NCI-H774 (cell line): ENCODE measurements at regions not wholly inside any gene's neighbourhood (a gene's known extent, or its start where the extent isn't known, plus 50 kb on each side); places are given as distances from the start of the nearest gene placed in this dataset.

Experiments used
- DNase-seq: peaks from one replicate; lab custom pipeline; 2025; lab: John Stamatoyannopoulos, UW

DNA sequence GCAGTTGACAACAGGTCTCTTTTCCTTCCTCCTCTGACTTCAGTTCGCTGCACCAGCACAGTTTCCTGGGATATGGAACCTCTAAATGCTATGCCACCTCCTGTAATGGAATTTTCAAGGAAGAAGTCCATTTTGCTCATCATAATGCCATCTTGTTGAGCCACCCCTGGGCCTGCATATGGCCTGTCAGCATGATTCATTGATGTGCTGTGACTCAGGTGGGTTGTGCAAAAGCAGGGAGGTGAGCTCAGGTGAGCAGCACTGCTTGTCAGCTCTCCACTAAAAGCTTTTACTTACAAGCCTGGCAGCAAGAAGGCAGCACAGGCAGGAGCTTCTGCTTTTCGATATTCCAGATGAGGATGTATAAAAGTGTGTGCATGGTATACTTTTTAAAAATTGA is 247.1 kb upstream of the LMCD1 start:
- DNase-seq: no peak

DNA sequence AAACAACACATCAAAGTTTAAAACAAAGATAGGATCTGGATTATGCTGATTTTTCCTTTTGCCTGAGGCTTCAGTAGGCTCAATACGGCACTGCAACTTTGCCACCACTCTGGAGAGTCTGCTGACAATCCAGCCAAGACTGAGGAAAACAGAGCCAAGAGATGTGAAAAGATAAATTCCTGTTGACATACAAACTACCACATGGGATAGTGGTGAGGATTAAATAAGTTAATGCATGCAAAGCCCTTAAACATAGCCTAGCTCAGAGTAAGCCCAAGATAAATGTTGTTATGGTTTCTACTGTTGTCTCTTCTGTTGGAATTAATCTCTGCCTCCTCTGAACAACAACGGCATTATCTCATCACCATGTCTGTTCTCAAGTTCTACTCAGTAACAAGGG is 245.9 kb upstream of the LMCD1 start:
- no peak for DNase-seq

DNA sequence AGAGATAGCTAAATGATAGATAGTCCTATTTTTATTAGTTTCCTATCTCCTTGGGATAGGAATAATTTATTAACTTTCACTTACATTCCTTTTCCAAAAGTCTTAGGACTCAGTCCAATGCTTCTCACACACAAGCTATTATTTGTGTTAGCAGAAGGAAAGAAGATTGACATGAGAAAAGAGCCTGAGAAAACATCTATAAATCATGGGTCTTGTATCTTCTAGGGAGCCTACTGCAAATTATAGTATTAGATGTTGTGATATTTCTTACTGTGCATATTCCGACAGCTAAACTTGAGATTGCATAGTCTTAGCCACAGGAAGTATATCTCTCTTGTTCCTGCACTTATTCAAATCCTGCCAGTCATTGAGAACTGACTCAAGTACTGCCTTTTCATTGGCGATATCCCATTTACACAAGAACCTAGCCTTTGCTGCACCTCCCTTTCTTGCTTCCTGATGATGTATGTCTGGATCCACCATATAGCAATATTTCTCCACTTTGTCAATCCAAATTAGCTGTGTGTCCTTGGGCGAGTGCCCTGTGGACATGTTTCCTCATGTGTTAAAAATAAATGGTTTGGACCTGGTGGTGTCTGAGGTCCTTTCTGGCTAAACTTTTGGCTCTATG is 245.1 kb upstream of the LMCD1 start:
- no peak for DNase-seq

DNA sequence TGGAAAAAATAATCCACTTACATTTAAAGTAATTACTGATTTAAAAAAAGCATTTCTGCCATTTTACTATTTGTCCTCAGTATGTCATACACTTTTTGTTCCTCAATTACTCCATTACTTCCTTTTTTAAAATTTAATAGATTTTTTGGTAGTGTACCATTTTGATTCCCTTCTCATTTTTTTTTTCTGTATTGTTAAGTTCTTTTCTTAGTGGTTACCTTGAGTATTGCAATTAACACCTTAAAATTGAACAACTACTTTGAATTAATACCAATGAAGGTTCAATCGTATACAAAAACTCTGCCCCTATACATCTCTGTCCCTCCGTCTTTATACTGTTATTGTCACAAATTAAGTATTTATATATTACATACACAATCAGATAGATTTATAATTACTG is 240.6 kb upstream of the LMCD1 start:
- no peak for DNase-seq

DNA sequence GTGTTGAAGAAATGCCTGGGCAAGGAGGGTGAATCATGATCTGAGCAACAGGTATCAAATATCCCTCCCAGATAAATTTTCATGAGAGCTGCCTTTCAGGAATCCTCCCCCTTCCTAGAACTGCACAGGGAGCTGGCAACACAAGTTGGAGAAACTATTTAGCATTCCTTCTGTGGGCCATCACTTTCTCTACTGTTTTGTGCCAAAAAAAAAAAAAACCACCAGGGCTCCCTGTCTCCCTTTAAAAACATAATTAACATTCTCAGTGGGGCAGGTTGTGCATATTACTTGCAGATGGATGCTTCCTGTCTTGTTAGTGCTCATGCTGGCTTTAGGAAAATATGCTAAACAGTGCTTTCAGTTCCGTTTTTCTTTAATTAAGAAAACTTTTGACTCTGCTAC is 234.9 kb upstream of the LMCD1 start:
- DNase-seq: no peak

DNA sequence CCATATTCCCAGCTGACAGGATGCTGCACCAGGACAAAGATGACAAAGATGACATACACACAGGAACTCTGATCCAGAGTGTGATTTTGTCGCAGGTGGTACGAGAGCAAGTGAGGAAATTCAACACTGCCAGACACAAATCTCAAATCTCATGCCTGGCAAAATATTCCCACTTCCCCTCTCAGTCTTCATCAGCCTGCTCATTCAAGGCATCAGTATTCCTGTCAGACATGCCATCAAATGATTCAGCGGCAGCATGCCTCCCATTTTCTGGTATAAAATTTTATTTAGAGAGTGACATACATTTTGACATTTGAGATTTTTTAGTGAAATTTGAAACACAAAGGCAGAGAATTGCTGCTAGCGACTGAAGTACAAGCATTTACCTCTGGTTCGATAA is 228.1 kb upstream of the LMCD1 start:
- no peak for DNase-seq

DNA sequence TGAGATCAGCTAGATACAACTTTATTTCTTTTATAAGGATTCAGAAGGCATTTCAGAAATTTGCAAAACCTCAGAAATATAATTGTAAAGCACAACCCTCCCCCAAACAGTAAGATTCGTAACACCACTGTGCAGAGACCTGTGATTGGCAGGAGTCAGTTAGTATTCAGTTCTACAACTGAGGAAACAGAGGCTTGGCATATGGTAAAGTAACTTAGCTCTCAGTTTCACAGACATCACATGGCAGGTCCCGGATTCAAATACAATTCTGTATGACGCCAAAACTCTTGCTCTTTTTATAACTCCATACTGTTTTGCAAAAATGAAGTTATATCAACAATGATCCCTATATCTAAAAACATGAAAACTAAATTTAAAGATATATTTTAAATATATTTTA is 225.6 kb upstream of the LMCD1 start:
- no peak for DNase-seq

DNA sequence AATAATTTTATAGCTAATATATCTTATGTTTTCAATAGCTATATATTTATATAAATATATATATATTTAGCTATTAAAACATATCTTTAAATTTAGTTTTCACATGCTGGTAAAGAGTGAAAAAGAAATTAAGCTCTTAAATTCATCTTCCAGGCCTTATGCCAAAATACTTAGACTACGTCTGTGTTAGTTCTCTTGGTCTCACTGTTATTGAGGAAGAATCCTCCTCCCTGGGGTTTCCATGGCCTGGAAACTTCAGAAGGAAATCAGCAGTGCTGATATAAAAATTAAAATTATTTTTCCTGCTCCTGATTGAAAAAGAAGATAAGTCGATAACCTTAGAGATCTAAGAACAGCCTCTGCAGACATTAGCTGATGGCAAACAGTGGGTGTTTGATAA is 225.1 kb upstream of the LMCD1 start:
- DNase-seq: no peak

DNA sequence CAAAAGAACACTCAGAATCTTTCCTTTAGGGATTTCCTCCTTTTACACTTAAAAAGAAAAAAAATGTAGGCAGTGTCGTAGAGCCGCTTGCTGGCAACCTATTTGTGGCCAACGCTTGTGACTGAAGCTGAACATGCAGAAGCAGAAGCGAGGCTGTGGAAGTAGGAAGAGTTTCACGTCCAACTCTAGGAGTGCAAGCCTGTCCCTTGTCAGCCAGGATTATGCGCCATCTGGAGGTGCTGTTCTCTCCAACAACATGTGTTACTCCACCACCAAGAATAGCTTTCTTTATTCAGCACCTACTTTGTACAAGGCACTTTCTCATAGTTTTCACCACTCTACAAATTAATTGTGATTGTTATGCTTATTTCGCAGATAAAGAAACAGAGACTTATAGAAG is 223.2 kb upstream of the LMCD1 start:
- DNase-seq: no peak

DNA sequence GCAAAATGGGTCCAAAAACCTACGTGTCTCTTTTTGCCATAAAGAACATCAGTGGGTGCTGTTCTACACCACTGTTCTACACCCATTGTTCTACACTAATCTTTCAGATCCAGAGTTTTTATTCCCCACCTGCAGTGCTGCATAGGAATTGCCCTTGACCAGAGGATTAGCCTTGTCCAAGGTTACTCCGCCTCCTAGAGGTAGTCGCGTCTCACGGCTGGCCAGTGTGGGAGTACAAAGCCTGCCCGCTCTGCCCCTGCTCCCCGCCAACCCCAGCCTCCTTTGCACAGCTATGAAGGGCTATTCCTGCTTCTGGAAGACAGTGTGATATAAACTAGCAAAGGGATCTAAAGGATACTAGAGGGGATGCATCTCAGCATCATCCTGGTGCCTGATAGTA is 222.1 kb upstream of the LMCD1 start:
- no peak for DNase-seq

DNA sequence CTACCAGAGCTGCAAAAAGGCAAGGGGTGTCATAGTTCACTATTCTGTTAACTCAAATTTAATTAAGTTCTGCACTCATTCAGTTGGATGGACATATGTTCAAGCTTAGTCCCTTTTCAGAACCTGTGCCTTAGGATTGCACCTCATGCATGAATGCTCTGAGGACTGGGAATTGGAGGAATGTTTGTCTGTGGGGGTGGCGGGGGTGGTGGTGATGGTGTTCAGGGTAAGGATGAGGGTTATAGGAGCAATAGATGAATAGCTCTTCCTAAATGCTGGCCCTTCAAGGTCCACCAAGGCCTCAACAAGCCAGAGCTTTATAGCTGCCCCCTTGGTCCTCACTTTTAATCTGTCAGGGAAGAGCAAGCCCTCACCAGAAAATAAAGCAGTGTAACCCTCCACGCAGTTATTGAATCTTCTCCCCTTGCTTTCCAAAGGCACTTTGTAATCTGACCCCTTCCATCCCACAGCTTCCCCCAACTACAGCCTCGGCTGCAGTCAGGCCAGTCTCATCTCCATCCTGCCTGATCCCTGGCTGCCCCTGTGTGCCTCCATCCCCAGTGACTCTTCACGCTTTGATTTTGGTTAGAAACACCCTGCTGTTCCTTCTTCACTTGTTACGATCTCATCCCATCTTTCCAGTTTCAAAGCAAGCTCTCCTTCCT is 221.6 kb upstream of the LMCD1 start:
- no peak for DNase-seq

DNA sequence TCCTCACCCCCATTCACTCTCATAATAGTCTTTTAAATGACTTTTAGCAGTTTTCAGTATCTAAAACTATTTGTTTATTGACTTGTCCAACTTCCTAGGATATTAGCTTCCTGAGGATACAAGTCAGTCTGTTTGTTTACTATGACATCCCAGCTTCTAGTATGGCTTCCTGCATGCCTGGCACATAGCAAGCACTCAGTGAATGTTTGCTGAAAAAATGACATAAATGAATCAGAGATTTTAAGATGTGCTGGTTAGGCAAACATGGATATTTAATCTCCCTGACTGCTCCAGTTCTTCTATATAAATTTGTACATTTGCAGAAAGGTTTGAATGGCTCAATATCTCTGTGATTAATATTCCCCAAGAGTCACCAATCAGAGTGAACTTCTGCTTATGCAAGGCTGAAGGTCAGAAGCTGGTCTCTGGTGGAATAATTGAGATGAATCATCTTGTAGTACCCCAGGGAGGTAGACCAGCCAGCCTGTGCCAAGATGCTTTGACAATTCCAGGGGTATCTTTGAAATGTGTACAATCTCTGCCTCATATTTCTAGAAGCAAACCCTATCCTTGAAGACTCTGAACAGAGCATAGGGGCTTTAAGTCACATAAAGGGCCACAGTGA is 219.0 kb upstream of the LMCD1 start:
- no peak for DNase-seq

DNA sequence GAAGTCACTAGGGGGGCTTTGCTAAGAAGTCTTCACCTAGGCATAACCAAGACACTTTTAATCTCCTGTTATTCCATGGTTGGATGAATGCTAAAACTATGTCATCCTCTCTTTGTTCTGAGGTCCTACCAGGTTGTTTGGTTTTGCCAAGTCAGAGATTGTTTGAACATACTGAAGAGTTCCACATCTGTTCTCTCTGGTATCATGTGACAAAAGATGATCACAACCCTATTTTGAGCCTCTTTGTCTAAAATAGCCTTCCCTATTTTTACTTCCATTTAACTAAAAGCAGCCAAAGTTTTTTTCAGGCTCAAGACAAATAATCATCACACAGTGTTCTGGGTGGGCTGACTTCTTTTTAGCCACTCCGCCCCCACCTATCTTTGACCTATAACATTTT is 218.4 kb upstream of the LMCD1 start:
- no peak for DNase-seq

DNA sequence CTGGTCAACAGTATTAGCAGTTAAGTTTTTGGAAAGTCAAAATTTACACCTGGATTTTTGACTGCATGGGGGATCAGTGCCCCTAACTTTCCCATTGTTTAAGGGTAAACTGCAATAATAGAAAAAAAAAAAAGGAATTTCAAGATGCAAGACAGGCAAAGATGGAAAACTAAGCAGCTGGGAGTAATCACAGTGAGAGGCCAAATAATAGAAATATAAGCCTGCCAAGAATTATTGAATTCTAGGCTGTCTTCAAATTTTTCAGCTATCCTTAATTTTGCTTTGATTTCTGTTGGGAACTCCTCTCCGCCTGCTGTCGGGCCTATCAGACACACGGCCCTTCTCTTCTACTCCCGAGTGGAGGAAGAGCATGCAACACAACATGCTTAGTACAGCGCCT is 215.5 kb upstream of the LMCD1 start:
- DNase-seq: no peak

DNA sequence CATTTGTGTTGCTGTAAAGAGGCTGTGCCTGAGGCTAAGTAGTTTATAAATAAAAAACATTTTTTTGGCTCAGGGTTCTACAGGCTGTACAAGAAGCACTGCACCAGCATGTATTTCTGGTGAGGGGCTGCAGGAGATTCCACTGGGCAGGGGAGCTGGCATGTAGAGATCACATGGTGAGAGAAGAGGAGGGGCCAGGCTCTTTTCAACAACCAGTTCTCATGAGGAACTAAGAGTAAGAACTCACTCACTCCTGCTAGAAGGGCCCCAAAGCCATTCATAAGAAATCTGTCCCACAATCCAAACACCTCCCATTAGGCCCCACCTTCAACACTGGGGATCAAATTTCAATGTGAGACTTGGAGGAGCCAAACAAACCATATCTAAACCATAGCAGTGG is 214.9 kb upstream of the LMCD1 start:
- no peak for DNase-seq

DNA sequence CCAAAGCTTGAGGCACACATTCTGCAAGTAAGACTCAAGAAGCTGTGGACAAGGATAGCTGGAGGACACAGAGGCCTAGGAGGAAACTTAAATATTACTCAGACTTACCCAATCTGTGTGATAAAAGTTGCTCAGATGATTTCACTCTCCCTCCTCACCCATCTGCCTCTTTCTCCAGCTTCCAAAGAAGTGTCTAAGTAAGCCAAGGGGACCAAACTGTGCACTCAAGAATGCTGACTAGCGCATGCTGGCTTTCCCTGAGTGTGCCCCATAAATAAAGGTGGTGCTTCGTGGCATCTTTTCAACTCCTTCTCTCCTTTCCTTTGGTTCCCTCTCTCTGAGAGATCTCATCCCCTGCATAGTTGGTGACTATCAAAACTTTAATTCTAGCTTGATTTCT is 211.0 kb upstream of the LMCD1 start:
- no peak for DNase-seq

DNA sequence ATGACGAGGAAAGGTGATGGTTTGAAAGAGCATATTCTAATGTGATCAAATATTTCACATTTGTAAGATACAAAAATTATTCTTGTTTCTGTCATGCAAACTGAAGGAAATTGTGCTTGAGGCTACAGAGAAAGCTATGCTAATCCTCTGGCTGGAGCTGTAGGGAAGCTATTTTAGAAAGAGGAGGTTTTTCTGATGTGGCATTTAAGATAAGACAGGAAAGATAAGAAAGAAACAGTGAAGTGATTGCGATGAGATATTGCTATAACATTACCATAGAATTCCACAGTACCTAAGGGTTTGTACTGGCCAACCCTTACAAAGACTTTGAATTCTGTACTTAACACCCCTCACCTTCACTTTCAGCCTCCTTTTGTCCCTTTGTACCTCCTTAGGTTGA is 205.2 kb upstream of the LMCD1 start:
- no peak for DNase-seq

DNA sequence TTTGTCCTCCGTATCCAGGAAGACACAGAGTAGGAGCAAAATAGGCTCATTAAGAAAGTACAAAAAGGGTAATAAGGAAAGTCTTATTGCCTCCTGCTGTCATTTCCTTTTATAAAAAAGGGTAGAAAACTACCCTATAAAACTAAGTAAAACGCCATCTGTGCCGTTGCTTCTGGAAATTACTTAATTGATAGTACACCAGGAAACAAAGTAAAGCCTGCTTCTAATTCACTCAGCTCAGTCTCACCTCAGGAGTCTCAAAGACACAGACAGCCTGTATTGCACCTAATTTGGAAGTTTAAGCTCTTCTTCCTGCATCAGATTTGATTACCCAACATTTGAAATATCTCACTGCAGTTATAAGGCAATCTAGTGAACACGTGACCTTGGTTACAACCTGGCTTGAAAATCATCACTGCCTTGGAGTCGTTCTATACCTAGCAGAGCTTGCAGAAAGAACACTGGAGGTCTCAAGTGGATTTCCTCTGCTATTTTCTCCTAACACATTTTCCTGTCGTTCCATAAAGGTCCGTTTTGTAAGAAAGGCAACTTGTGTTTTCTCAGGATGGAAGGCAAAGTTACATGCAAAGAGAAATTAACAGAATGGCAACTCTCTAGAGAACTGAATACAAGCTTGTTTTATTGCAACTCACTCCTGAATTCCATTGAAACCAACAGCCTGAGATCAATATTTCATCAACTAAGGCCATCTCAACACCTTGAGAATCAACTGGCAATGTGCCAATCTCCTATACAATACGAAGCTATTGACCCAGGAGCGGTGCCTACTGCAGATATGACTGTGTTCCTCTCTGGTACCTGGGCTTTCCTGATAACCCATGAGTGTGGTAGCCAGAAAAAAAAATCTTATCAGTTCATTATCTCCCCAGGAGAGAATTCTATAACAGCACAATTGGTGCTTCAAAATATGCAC is 203.3 kb upstream of the LMCD1 start:
- DNase-seq: no peak

DNA sequence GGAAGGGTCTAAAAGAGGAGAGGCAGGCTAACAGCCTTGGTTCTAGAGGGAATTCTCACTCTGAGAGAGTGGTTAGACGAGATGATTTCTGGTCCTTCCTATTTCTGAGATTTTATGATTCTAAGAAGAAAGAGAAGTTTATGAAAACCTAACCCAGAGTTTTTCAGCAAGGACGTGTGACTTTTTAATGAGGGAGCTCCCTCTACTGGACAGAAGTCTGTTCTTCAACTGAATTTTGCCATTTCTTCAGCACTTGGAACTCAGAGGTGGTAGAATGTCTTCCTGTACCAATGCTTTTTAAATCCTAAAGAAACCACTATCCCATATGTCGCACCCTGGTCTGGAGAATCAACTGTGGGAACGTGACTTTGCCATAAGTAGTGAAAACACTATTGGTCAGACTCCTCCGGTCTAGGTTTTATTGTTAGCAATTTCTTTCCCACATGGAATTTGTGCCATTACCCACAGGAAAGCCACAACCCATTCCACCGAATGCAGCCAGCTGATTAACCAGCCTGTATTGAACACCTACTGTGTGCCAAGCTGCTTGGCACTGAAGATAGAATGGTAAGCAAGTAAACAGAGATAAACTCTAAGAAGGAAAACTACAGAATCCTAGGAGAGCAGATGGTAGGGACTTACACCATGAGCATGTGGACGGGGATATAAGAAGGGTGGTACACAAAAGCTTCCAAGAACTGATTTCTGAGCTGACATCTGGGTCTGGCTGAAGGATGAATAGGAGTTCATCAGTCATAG is 199.5 kb upstream of the LMCD1 start:
- DNase-seq: peak; percentile 3

DNA sequence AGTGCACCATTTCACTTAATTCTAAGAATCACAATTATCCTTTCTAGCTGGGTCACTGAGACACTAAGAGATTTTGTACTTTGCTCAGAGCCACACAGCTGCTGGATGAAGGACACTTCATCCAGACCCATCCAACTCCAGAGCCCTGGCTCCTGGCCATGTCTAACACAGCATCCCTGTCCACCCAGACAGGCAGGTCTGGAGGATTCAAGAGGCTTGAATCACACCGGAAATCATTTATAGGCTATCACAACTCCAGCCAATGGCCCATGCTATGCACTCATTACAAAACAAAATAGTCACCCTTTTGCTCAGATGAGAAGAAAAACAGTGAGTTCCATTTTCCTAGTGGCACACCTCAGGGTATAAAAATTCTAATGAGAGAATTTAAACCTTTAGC is 198.2 kb upstream of the LMCD1 start:
- no peak for DNase-seq

DNA sequence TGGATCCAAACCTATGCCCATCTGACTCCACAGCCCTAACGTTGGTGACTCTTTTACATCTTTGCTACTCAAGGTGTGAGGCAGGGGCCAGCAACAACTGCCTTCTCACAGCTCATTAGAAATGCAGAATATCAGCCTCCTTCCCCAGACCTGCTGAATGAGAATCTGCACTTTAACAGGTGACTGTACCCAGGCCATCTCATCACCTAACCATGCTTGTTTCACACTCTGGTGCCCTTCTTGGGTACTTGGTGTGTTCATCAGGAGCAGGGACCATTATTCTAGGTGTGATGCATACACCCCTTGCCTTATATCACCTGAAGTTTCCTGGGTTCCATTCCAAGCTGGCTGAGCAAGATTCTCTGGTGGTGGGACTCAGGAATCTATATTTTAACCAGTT is 196.3 kb upstream of the LMCD1 start:
- DNase-seq: no peak

DNA sequence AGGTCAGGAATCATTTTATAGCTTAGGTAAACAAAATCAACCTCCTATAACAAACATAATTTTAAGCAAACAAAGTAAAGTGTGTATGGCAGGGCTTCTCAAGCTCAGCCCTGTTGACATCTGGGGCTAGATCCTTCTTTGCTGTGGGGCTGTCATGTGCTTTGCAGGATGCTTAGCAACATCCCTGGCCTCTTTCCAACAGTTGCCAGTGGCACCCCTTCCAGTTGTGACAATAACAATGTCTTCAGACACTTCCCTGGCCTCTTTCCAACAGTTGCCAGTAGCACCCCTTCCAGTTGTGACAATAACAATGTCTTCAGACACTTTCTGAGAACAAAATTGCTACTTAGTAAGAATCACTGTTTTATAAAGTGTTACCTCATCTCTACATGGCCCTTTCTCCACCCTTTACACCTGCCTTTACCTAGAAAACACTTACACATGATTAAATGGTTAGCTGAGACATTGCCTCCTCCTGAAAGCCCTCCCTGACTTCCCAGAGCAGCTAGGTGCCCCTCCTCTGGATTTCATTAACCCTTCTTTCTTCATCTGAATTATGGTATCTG is 194.0 kb upstream of the LMCD1 start:
- DNase-seq: peak; percentile 26
